ENCODE measurements at regions not wholly inside any gene's neighbourhood (a gene's known extent, or its start where the extent isn't known, plus 50 kb on each side); places are given as distances from the start of the nearest gene placed in this dataset.

GRCh38 chr11:112777283-112777751 is 183.9 kb upstream of the NCAM1 start:
- H3K27me3 ChIP-seq (ENCODE audit: control insufficient read depth, insufficient read depth, low read length): no peaks in the 10 kb centered on the region
- no peak overlapping the region for H3K4me3 ChIP-seq (ENCODE audit: low read depth, low read length)
- TF ChIP-seq, protein P1, sequence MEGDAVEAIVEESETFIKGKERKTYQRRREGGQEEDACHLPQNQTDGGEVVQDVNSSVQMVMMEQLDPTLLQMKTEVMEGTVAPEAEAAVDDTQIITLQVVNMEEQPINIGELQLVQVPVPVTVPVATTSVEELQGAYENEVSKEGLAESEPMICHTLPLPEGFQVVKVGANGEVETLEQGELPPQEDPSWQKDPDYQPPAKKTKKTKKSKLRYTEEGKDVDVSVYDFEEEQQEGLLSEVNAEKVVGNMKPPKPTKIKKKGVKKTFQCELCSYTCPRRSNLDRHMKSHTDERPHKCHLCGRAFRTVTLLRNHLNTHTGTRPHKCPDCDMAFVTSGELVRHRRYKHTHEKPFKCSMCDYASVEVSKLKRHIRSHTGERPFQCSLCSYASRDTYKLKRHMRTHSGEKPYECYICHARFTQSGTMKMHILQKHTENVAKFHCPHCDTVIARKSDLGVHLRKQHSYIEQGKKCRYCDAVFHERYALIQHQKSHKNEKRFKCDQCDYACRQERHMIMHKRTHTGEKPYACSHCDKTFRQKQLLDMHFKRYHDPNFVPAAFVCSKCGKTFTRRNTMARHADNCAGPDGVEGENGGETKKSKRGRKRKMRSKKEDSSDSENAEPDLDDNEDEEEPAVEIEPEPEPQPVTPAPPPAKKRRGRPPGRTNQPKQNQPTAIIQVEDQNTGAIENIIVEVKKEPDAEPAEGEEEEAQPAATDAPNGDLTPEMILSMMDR (IDR thresholded peaks at IDR 0.05; ENCODE audit: low read depth, low read length): no peak
- ChIA-PET POLR2A (no interaction called here), CTCF (interaction anchor here (1.1 kb wide), 1 partner anchor 190 kb away, joined by 3 read pairs; no protein-coding TSS in a partner anchor)
- no peak for DNase-seq (ENCODE audit: low read depth, low spot score)
- no peaks in the 10 kb centered on the region; the same call in 1 of the 2 replicates for H3K9me3 ChIP-seq (ENCODE audit: control insufficient read depth, insufficient read depth, low read length)
- H3K27ac ChIP-seq (ENCODE audit: low read depth, low read length): no peak overlapping the region

GRCh38 chr11:112778091-112778876 is 182.9 kb upstream of the NCAM1 start:
- Histone ChIP-seq H3K27me3 (ENCODE audit: control insufficient read depth, insufficient read depth, low read length) (no peaks in the 10 kb centered on the region), H3K27ac (ENCODE audit: low read depth, low read length) (no peak overlapping the region), H3K9me3 (ENCODE audit: control insufficient read depth, insufficient read depth, low read length) (no peaks in the 10 kb centered on the region; the same call in 1 of the 2 replicates), H3K4me3 (ENCODE audit: low read depth, low read length) (no peak overlapping the region)
- no peak for DNase-seq (ENCODE audit: low read depth, low spot score)
- CTCF ChIA-PET: no interaction called here
- TF ChIP-seq, protein P1 (IDR thresholded peaks at IDR 0.05; ENCODE audit: low read depth, low read length): no peak
- POLR2A ChIA-PET: no interaction called here

DNA sequence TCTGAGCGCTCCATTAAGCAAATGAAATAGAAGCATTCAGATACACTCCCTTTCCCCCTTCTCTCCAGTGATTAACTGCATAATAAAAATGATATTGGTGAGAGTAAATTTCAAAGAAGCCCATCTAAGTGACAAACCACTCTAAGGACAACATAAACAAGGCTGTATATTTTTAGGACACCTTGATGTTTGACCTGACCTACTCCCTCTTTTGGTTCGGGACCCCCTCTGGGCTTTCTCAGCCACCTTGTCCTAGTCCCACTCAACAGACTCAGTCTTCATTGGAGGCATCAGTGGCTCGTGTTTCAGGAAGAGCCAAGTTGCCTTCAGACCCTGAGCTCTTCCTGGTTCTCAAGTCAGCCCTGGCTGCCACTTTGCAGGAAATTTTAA is 182.3 kb upstream of the NCAM1 start:
- no peak for DNase-seq (ENCODE audit: low read depth, low spot score)
- Histone ChIP-seq H3K9me3 (ENCODE audit: control insufficient read depth, insufficient read depth, low read length) (no peaks in the 10 kb centered on the region; the same call in 1 of the 2 replicates), H3K27me3 (ENCODE audit: control insufficient read depth, insufficient read depth, low read length) (no peaks in the 10 kb centered on the region), H3K4me3 (ENCODE audit: low read depth, low read length) (no peak overlapping the region), H3K27ac (ENCODE audit: low read depth, low read length) (no peak overlapping the region)
- POLR2A ChIA-PET: no interaction called here
- CTCF ChIA-PET: no interaction called here
- TF ChIP-seq, protein P1 (IDR thresholded peaks at IDR 0.05; ENCODE audit: low read depth, low read length): no peak

DNA sequence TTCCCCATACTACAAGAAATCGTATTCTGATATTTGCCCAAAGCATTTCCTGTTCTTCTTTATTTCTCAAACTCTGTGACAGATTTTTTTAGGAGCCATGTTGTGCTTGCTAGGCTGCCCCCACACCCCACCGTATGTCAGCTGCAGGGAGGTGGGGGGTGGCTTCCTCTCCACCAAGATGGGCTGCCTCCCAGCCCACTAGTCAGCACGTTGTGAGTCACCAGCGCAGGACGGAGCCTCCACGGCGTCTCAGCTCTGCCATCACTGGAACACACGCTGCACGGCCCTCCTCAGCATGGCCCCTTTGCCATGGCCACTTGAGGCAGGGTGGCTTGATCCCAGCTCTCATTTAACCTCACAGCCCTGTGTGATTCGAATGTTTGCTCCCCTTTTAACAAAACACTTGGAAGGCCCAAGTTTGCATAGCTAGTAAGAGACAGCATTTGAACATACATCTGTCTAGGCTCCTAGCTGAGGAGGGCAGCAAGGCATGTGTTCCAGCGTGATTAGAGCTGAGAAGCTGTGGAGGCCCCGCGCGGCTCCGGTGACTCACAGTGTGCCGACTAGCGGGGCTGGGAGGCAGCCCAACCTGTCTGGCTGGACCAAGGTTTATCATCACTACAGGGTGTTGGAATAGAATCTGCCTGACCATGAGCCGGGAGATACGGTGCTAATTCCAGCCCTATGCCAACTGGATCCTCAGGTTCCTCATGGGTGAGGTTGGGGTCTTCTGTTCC is 180.7 kb upstream of the NCAM1 start:
- CTCF ChIA-PET: no interaction called here
- H3K27ac ChIP-seq (ENCODE audit: low read depth, low read length): no peak overlapping the region
- POLR2A ChIA-PET: no interaction called here
- no peak for DNase-seq (ENCODE audit: low read depth, low spot score)
- no peak overlapping the region for H3K4me3 ChIP-seq (ENCODE audit: low read depth, low read length)
- TF ChIP-seq, protein P1 (IDR thresholded peaks at IDR 0.05; ENCODE audit: low read depth, low read length): no peak
- H3K9me3 ChIP-seq (ENCODE audit: control insufficient read depth, insufficient read depth, low read length): no peaks in the 10 kb centered on the region; the same call in 1 of the 2 replicates
- H3K27me3 ChIP-seq (ENCODE audit: control insufficient read depth, insufficient read depth, low read length): no peaks in the 10 kb centered on the region

GRCh38 chr11:112783945-112784322 is 177.3 kb upstream of the NCAM1 start:
- TF ChIP-seq, protein P1 (IDR thresholded peaks at IDR 0.05; ENCODE audit: low read depth, low read length): no peak
- POLR2A ChIA-PET: no interaction called here
- Histone ChIP-seq H3K27ac (ENCODE audit: low read depth, low read length) (no peak overlapping the region), H3K4me3 (ENCODE audit: low read depth, low read length) (no peak overlapping the region), H3K27me3 (ENCODE audit: control insufficient read depth, insufficient read depth, low read length) (no peaks in the 10 kb centered on the region), H3K9me3 (ENCODE audit: control insufficient read depth, insufficient read depth, low read length) (no peaks in the 10 kb centered on the region; the same call in 1 of the 2 replicates)
- CTCF ChIA-PET: no interaction called here
- DNase-seq (ENCODE audit: low read depth, low spot score): no peak

All from AG04450 (cell line).